ENCODE measurements at regions not wholly inside any gene's neighbourhood (a gene's known extent, or its start where the extent isn't known, plus 50 kb on each side); places are given as distances from the start of the nearest gene placed in this dataset.
"Not testable (repeated sequence)": the region's sequence is repeated elsewhere in the genome, so short reads cannot be mapped to it uniquely, and the experiment has no call there.

- CTCF ChIA-PET: no interaction called here
- no peak for DNase-seq (ENCODE audit: extremely low spot score)
- POLR2A ChIA-PET: no interaction called here
- TF ChIP-seq CTBP1 (IDR thresholded peaks at IDR 0.05; ENCODE audit: borderline replicate concordance): no peak
- TF ChIP-seq ZNF384 (IDR thresholded peaks at IDR 0.05): no peak
- no peak for TF ChIP-seq L3MBTL2 (conservative IDR thresholded peaks at IDR 0.05)
- no peak for TF ChIP-seq ELF4 (IDR thresholded peaks at IDR 0.05)
- no peak for TF ChIP-seq SP1 (IDR thresholded peaks at IDR 0.05)
- no peak for TF ChIP-seq FOXK2 (IDR thresholded peaks at IDR 0.05)
- TF ChIP-seq BHLHE40 (IDR thresholded peaks at IDR 0.05; ENCODE audit: borderline replicate concordance): no peak
- TF ChIP-seq FOXM1 (IDR thresholded peaks at IDR 0.05; ENCODE audit: borderline replicate concordance): no peak
These were observed 62.9 kb upstream of the SERPINE2 start for GRCh38 chr2:224101820-224102630.

GRCh38 chr2:224099861-224100643, 61.0 kb upstream of the SERPINE2 start:
- DNase-seq (ENCODE audit: extremely low spot score): no peak
- ChIA-PET CTCF (no interaction called here), POLR2A (no interaction called here)
- TF ChIP-seq FOXM1 (IDR thresholded peaks at IDR 0.05; ENCODE audit: borderline replicate concordance): no peak
- TF ChIP-seq ARNT (IDR thresholded peaks at IDR 0.05): no peak
- no peak for TF ChIP-seq SP1 (IDR thresholded peaks at IDR 0.05)
- no peak for TF ChIP-seq BHLHE40 (IDR thresholded peaks at IDR 0.05; ENCODE audit: borderline replicate concordance)

GRCh38 chr2:224098481-224099230, 59.6 kb upstream of the SERPINE2 start:
- POLR2A ChIA-PET: no interaction called here
- TF ChIP-seq ELF4 (IDR thresholded peaks at IDR 0.05) (no peak), FOXA1 (IDR thresholded peaks at IDR 0.05) (no peak), FOXK2 (IDR thresholded peaks at IDR 0.05) (no peak), NFRKB (IDR thresholded peaks at IDR 0.05) (no peak), ARNT (IDR thresholded peaks at IDR 0.05) (no peak), LEF1 (IDR thresholded peaks at IDR 0.05; ENCODE audit: borderline replicate concordance) (no peak), HDGF (IDR thresholded peaks at IDR 0.05; ENCODE audit: borderline replicate concordance) (no peak), CTBP1 (IDR thresholded peaks at IDR 0.05; ENCODE audit: borderline replicate concordance) (no peak), ZNF384 (IDR thresholded peaks at IDR 0.05) (no peak)
- DNase-seq (ENCODE audit: extremely low spot score): no peak
- CTCF ChIA-PET: no interaction called here

- DNase-seq (ENCODE audit: extremely low spot score): no peak
- TF ChIP-seq L3MBTL2 (conservative IDR thresholded peaks at IDR 0.05) (no peak), SP1 (IDR thresholded peaks at IDR 0.05) (no peak), NFRKB (IDR thresholded peaks at IDR 0.05) (no peak), BHLHE40 (IDR thresholded peaks at IDR 0.05; ENCODE audit: borderline replicate concordance) (no peak), SUZ12 (IDR thresholded peaks at IDR 0.05) (no peak), LEF1 (IDR thresholded peaks at IDR 0.05; ENCODE audit: borderline replicate concordance) (no peak), CTBP1 (IDR thresholded peaks at IDR 0.05; ENCODE audit: borderline replicate concordance) (no peak), ARNT (IDR thresholded peaks at IDR 0.05) (no peak), ZNF384 (IDR thresholded peaks at IDR 0.05) (no peak), FOXA1 (IDR thresholded peaks at IDR 0.05) (no peak), FOXK2 (IDR thresholded peaks at IDR 0.05) (no peak), PKNOX1 (IDR thresholded peaks at IDR 0.05) (no peak), HDGF (IDR thresholded peaks at IDR 0.05; ENCODE audit: borderline replicate concordance) (no peak), ELF4 (IDR thresholded peaks at IDR 0.05) (no peak), TARDBP (IDR thresholded peaks at IDR 0.05) (no peak), FOXM1 (IDR thresholded peaks at IDR 0.05; ENCODE audit: borderline replicate concordance) (no peak)
- ChIA-PET POLR2A (no interaction called here), CTCF (no interaction called here)
These were observed 55.3 kb upstream of the SERPINE2 start for GRCh38 chr2:224094413-224094812.

- POLR2A ChIA-PET; DNase-seq (ENCODE audit: extremely low spot score); CTCF ChIA-PET: not testable (repeated sequence)
These were observed 52.6 kb upstream of the SERPINE2 start for GRCh38 chr2:224091671-224092070.

- DNase-seq (ENCODE audit: extremely low spot score); CTCF ChIA-PET; POLR2A ChIA-PET: not testable (repeated sequence)
These were observed 50.5 kb upstream of the SERPINE2 start for GRCh38 chr2:224089606-224090005.

Data from HEK293T (cell line).